ENCODE measurements at regions not wholly inside any gene's neighbourhood (a gene's known extent, or its start where the extent isn't known, plus 50 kb on each side); places are given as distances from the start of the nearest gene placed in this dataset.
"Not testable (repeated sequence)": the region's sequence is repeated elsewhere in the genome, so short reads cannot be mapped to it uniquely, and the experiment has no call there.

- Histone ChIP-seq H3F3A (ENCODE audit: insufficient read depth, low read length) (no peaks in the 10 kb centered on the region), H3K9me3 (ENCODE audit: low read length) (no peaks in the 10 kb centered on the region), H3K9ac (ENCODE audit: low read length) (no peak overlapping the region), H3K27me3 (ENCODE audit: insufficient read depth, low read length) (no peaks in the 10 kb centered on the region), H3K9me2 (ENCODE audit: low read depth, low read length) (no peaks in the 10 kb centered on the region), H3K4me3 (ENCODE audit: low read depth, low read length, poor library complexity, severe bottlenecking) (no peak overlapping the region), H2AFZ (ENCODE audit: low read length) (no peak overlapping the region), H3K27ac (ENCODE audit: low read depth, low read length, poor library complexity, severe bottlenecking) (no peak overlapping the region), H4K20me1 (ENCODE audit: insufficient read depth, low read length) (no peaks in the 10 kb centered on the region), H3K4me1 (ENCODE audit: insufficient read depth, low read length, severe bottlenecking) (no peaks in the 10 kb centered on the region), H3K79me2 (ENCODE audit: insufficient read depth, low read length) (no peaks in the 10 kb centered on the region), H3K36me3 (ENCODE audit: insufficient read depth, low read length) (no peaks in the 10 kb centered on the region), H3K4me2 (ENCODE audit: low read length) (no peak overlapping the region)
- TF ChIP-seq EZH2 (IDR thresholded peaks at IDR 0.05; ENCODE audit: borderline replicate concordance, low read length) (no peak), CTCF (IDR thresholded peaks at IDR 0.05; ENCODE audit: low read length) (no peak)
Measured at GRCh38 chr9:63859475-63860215, 1425.4 kb downstream of the FOXD4L5 start.

DNA sequence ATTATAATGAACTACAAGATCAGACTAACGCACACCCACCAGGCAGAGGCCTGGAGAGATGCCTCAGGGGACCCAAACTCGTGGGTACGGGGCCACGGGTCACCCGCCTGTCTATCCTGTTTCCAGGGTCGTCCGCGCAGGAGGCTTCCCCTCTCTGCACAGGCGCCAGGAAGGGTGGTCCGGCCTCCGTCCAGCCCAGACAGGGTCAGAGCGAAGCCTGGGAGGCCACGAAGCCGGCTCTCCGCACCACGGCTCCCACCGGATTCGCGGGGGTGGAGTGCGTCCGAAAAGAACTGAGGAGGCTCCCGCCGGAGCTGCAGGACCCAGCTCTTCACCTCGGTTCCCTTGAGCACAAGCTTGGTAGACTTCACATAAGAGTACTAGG is 1425.9 kb downstream of the FOXD4L5 start:
- not testable (repeated sequence) for H3K36me3 ChIP-seq (ENCODE audit: insufficient read depth, low read length); H3K27me3 ChIP-seq (ENCODE audit: insufficient read depth, low read length); H3K9me2 ChIP-seq (ENCODE audit: low read depth, low read length); H3K4me2 ChIP-seq (ENCODE audit: low read length); H3K79me2 ChIP-seq (ENCODE audit: insufficient read depth, low read length); H3K27ac ChIP-seq (ENCODE audit: low read depth, low read length, poor library complexity, severe bottlenecking); H3K9me3 ChIP-seq (ENCODE audit: low read length); H3K9ac ChIP-seq (ENCODE audit: low read length); H3K4me1 ChIP-seq (ENCODE audit: insufficient read depth, low read length, severe bottlenecking); H4K20me1 ChIP-seq (ENCODE audit: insufficient read depth, low read length); H3K4me3 ChIP-seq (ENCODE audit: low read depth, low read length, poor library complexity, severe bottlenecking); H2AFZ ChIP-seq (ENCODE audit: low read length); H3F3A ChIP-seq (ENCODE audit: insufficient read depth, low read length)

DNA sequence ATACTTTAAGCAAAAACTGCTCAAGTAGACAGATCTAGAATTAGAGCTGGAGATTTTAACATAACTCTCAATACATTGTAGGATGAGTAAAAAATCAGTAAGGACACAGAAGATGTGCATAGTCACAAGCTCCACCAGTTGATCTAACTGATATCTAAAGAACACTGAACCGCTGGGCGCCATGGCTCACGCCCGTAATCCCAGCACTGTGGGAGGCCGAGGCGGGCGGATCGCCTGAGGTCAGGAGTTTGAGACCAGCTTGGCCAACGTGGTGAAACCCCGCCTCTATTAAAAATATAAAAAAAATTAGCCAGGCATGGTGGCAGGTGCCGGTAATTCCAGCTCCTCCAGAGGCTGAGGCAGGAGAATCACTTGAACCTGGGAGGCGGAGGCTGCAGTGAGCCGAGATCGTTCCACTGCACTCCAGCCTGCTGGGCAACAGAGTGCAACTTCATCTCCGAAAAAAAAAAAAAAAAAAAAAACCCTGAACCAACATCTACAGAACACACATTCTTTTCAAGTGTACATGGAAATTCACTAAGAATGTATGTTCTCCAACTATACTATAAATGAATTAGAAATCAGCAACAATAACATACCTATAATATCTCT is 1431.8 kb downstream of the FOXD4L5 start:
- H3K9me3 ChIP-seq (ENCODE audit: low read length); H3K9ac ChIP-seq (ENCODE audit: low read length); H3K4me3 ChIP-seq (ENCODE audit: low read depth, low read length, poor library complexity, severe bottlenecking); H3K9me2 ChIP-seq (ENCODE audit: low read depth, low read length); H3K36me3 ChIP-seq (ENCODE audit: insufficient read depth, low read length); H2AFZ ChIP-seq (ENCODE audit: low read length); H4K20me1 ChIP-seq (ENCODE audit: insufficient read depth, low read length); H3K4me1 ChIP-seq (ENCODE audit: insufficient read depth, low read length, severe bottlenecking); H3K4me2 ChIP-seq (ENCODE audit: low read length); H3F3A ChIP-seq (ENCODE audit: insufficient read depth, low read length); H3K79me2 ChIP-seq (ENCODE audit: insufficient read depth, low read length); H3K27ac ChIP-seq (ENCODE audit: low read depth, low read length, poor library complexity, severe bottlenecking); H3K27me3 ChIP-seq (ENCODE audit: insufficient read depth, low read length): not testable (repeated sequence)

DNA sequence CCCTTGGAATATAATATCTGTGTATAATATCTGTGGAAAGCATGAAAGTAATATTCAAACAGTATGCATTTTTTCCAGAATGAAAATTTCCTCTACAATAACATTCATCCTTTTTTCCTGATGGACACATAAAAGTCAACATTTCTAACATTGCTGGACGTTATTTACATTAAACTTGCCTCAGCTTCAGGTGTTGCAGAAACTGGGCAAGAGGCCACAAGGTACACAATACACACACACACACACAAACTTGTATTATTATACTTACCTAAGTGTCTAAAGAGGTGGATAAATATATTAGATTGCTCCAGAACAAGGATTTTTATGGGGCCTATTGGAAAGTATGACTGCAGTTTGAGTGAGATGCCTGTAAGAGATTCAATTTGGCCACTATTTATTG is 1460.2 kb downstream of the FOXD4L5 start:
- H4K20me1 ChIP-seq (ENCODE audit: insufficient read depth, low read length); H3K79me2 ChIP-seq (ENCODE audit: insufficient read depth, low read length); H3K9me3 ChIP-seq (ENCODE audit: low read length); H3F3A ChIP-seq (ENCODE audit: insufficient read depth, low read length); H3K9ac ChIP-seq (ENCODE audit: low read length); H3K36me3 ChIP-seq (ENCODE audit: insufficient read depth, low read length); H3K9me2 ChIP-seq (ENCODE audit: low read depth, low read length); H2AFZ ChIP-seq (ENCODE audit: low read length); H3K4me1 ChIP-seq (ENCODE audit: insufficient read depth, low read length, severe bottlenecking); H3K4me2 ChIP-seq (ENCODE audit: low read length); H3K4me3 ChIP-seq (ENCODE audit: low read depth, low read length, poor library complexity, severe bottlenecking); H3K27me3 ChIP-seq (ENCODE audit: insufficient read depth, low read length); H3K27ac ChIP-seq (ENCODE audit: low read depth, low read length, poor library complexity, severe bottlenecking): not testable (repeated sequence)

- not testable (repeated sequence) for H3K79me2 ChIP-seq (ENCODE audit: insufficient read depth, low read length); H3K36me3 ChIP-seq (ENCODE audit: insufficient read depth, low read length); H3K9me2 ChIP-seq (ENCODE audit: low read depth, low read length); H3K4me2 ChIP-seq (ENCODE audit: low read length); H3K27ac ChIP-seq (ENCODE audit: low read depth, low read length, poor library complexity, severe bottlenecking); H2AFZ ChIP-seq (ENCODE audit: low read length); H3K4me1 ChIP-seq (ENCODE audit: insufficient read depth, low read length, severe bottlenecking); H3F3A ChIP-seq (ENCODE audit: insufficient read depth, low read length); H3K9me3 ChIP-seq (ENCODE audit: low read length); H4K20me1 ChIP-seq (ENCODE audit: insufficient read depth, low read length); H3K27me3 ChIP-seq (ENCODE audit: insufficient read depth, low read length); H3K4me3 ChIP-seq (ENCODE audit: low read depth, low read length, poor library complexity, severe bottlenecking); H3K9ac ChIP-seq (ENCODE audit: low read length)
Measured at GRCh38 chr9:63823375-63824201, 1461.4 kb downstream of the FOXD4L5 start.

- not testable (repeated sequence) for H3K36me3 ChIP-seq (ENCODE audit: insufficient read depth, low read length); H3K27me3 ChIP-seq (ENCODE audit: insufficient read depth, low read length); H3K27ac ChIP-seq (ENCODE audit: low read depth, low read length, poor library complexity, severe bottlenecking); H3K9me3 ChIP-seq (ENCODE audit: low read length); H3K4me2 ChIP-seq (ENCODE audit: low read length); H3F3A ChIP-seq (ENCODE audit: insufficient read depth, low read length); H3K4me1 ChIP-seq (ENCODE audit: insufficient read depth, low read length, severe bottlenecking); H2AFZ ChIP-seq (ENCODE audit: low read length); H3K4me3 ChIP-seq (ENCODE audit: low read depth, low read length, poor library complexity, severe bottlenecking); H3K9me2 ChIP-seq (ENCODE audit: low read depth, low read length); H3K9ac ChIP-seq (ENCODE audit: low read length); H3K79me2 ChIP-seq (ENCODE audit: insufficient read depth, low read length); H4K20me1 ChIP-seq (ENCODE audit: insufficient read depth, low read length)
Measured at GRCh38 chr9:63822615-63823374, 1462.2 kb downstream of the FOXD4L5 start.
